ENCODE measurements at regions not wholly inside any gene's neighbourhood (a gene's known extent, or its start where the extent isn't known, plus 50 kb on each side); places are given as distances from the start of the nearest gene placed in this dataset.

DNA sequence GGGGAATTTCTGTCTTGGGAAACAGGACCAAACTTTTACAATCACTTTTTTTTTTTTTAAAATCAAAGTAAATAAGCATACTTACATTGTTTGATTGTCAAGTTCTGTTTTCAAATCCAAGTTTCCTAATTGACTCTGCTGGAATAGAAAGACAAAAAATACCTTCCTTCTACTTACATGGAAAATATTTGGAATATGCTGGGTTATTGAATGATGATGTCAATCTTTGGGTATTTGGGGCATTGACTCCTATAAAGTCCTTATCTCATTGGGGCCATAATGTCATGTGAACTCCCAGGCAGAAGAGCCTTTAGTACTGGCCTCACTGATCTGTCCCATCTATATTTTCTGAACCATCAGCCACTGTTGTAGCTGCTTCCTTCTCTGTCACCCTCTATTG lies 122.6 kb upstream of the NOX3 start:
- TF ChIP-seq, protein P1, sequence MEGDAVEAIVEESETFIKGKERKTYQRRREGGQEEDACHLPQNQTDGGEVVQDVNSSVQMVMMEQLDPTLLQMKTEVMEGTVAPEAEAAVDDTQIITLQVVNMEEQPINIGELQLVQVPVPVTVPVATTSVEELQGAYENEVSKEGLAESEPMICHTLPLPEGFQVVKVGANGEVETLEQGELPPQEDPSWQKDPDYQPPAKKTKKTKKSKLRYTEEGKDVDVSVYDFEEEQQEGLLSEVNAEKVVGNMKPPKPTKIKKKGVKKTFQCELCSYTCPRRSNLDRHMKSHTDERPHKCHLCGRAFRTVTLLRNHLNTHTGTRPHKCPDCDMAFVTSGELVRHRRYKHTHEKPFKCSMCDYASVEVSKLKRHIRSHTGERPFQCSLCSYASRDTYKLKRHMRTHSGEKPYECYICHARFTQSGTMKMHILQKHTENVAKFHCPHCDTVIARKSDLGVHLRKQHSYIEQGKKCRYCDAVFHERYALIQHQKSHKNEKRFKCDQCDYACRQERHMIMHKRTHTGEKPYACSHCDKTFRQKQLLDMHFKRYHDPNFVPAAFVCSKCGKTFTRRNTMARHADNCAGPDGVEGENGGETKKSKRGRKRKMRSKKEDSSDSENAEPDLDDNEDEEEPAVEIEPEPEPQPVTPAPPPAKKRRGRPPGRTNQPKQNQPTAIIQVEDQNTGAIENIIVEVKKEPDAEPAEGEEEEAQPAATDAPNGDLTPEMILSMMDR (conservative IDR thresholded peaks at IDR 0.05; ENCODE audit: low read depth, low read length) = no peak
- no peak for TF ChIP-seq CEBPB (IDR thresholded peaks at IDR 0.05; ENCODE audit: low read depth, low read length)
- no peak for TF ChIP-seq POLR2A (IDR thresholded peaks at IDR 0.05; ENCODE audit: low read depth, low read length)
- TF ChIP-seq RFX5 (IDR thresholded peaks at IDR 0.05; ENCODE audit: low read depth, low read length) = no peak
- TF ChIP-seq BHLHE40 (IDR thresholded peaks at IDR 0.05; ENCODE audit: low read depth, low read length) = no peak
- TF ChIP-seq MXI1 (IDR thresholded peaks at IDR 0.05; ENCODE audit: borderline replicate concordance, low read depth, low read length) = no peak
- TF ChIP-seq, protein P2, sequence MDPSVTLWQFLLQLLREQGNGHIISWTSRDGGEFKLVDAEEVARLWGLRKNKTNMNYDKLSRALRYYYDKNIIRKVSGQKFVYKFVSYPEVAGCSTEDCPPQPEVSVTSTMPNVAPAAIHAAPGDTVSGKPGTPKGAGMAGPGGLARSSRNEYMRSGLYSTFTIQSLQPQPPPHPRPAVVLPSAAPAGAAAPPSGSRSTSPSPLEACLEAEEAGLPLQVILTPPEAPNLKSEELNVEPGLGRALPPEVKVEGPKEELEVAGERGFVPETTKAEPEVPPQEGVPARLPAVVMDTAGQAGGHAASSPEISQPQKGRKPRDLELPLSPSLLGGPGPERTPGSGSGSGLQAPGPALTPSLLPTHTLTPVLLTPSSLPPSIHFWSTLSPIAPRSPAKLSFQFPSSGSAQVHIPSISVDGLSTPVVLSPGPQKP (IDR thresholded peaks at IDR 0.05; ENCODE audit: borderline replicate concordance, low read depth, low read length) = no peak
- no peak for TF ChIP-seq SMC3 (IDR thresholded peaks at IDR 0.05; ENCODE audit: low read depth, low read length)
- TF ChIP-seq, protein P3, sequence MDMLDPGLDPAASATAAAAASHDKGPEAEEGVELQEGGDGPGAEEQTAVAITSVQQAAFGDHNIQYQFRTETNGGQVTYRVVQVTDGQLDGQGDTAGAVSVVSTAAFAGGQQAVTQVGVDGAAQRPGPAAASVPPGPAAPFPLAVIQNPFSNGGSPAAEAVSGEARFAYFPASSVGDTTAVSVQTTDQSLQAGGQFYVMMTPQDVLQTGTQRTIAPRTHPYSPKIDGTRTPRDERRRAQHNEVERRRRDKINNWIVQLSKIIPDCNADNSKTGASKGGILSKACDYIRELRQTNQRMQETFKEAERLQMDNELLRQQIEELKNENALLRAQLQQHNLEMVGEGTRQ (IDR thresholded peaks at IDR 0.05; ENCODE audit: low read depth, low read length) = no peak
